ENCODE measurements at regions not wholly inside any gene's neighbourhood (a gene's known extent, or its start where the extent isn't known, plus 50 kb on each side); places are given as distances from the start of the nearest gene placed in this dataset.

DNA sequence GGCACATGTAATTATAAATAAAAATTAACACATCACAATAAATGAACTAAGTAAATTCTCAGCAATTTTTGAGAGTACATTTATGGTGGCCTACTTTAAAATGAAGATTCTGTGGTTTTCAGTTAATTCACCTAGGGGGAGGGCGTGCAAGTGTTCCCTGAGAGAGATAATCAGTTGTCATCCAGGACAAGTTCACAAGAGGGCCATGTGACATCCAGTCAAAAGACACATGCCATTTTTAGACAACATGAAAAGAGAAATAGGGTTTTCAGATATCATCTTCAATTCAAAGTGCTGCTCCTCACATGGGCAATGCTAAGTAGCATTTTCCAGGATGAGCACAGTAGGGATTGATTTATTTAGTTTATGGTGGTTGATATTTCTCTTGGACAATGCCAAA, 393.7 kb downstream of the STK39 start:
- DNase-seq, result no peak
- H3K27ac ChIP-seq (ENCODE audit: low read depth in 2 of 2, low read length in 1 of 2), result no peak overlapping the region

GRCh38 chr2:167851876-167852275, 395.5 kb downstream of the STK39 start:
- no peaks in the 10 kb centered on the region for H3K27me3 ChIP-seq (ENCODE audit: insufficient read depth)
- no peaks in the 10 kb centered on the region for H3K9me2 ChIP-seq
- H3K9ac ChIP-seq, result no peak overlapping the region
- no peaks in the 10 kb centered on the region for H3F3A ChIP-seq (replicated peaks; ENCODE audit: insufficient read depth)
- no peak overlapping the region for H3K4me3 ChIP-seq (ENCODE audit: low read depth in 2 of 2, low read length in 1 of 2)
- H3K9me3 ChIP-seq, result no peaks in the 10 kb centered on the region
- H2AFZ ChIP-seq (ENCODE audit: low read depth), result no peak overlapping the region
- WGBS (ENCODE audit: low lambda C conversion rate), result 11% methylated on average over 1 of the region's 1 CpG
- DNase-seq, result no peak
- H3K4me1 ChIP-seq (ENCODE audit: control insufficient read depth in 1 of 2, insufficient read depth in 2 of 2, low read depth in 1 of 2, low read length in 1 of 2), result no peaks in the 10 kb centered on the region
- no peak for TF ChIP-seq USF2 (IDR thresholded peaks at IDR 0.05; ENCODE audit: borderline replicate concordance, low read depth, low read length)
- TF ChIP-seq, protein P1, sequence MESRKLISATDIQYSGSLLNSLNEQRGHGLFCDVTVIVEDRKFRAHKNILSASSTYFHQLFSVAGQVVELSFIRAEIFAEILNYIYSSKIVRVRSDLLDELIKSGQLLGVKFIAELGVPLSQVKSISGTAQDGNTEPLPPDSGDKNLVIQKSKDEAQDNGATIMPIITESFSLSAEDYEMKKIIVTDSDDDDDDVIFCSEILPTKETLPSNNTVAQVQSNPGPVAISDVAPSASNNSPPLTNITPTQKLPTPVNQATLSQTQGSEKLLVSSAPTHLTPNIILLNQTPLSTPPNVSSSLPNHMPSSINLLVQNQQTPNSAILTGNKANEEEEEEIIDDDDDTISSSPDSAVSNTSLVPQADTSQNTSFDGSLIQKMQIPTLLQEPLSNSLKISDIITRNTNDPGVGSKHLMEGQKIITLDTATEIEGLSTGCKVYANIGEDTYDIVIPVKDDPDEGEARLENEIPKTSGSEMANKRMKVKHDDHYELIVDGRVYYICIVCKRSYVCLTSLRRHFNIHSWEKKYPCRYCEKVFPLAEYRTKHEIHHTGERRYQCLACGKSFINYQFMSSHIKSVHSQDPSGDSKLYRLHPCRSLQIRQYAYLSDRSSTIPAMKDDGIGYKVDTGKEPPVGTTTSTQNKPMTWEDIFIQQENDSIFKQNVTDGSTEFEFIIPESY (IDR thresholded peaks at IDR 0.05; ENCODE audit: borderline replicate concordance, low read depth), result no peak
- no peak for TF ChIP-seq TEAD4 (IDR thresholded peaks at IDR 0.05; ENCODE audit: borderline replicate concordance, insufficient read depth)
- TF ChIP-seq JUND (IDR thresholded peaks at IDR 0.05), result no peak
- no peak for TF ChIP-seq MEF2A (IDR thresholded peaks at IDR 0.05; ENCODE audit: borderline replicate concordance, low read depth)
- no peak for TF ChIP-seq FOXJ3 (CRISPR knock-in tag; IDR thresholded peaks at IDR 0.05)
- TF ChIP-seq EP300 (IDR thresholded peaks at IDR 0.05; ENCODE audit: borderline replicate concordance in 1 of 2, low read depth in 1 of 2, low read length in 1 of 2), result no peak
- no peak for TF ChIP-seq RAD21 (IDR thresholded peaks at IDR 0.05; ENCODE audit: low read length)
- TF ChIP-seq FOSL2 (IDR thresholded peaks at IDR 0.05; ENCODE audit: borderline replicate concordance, low read depth), result no peak
- no peak for TF ChIP-seq USF1 (IDR thresholded peaks at IDR 0.05; ENCODE audit: borderline replicate concordance, low read depth)
- TF ChIP-seq FOXM1 (IDR thresholded peaks at IDR 0.05; ENCODE audit: low read depth), result no peak
- no peak for TF ChIP-seq TAF1 (IDR thresholded peaks at IDR 0.05; ENCODE audit: borderline replicate concordance, low read depth, low read length)
- TF ChIP-seq GABPA (IDR thresholded peaks at IDR 0.05; ENCODE audit: low read depth), result no peak
- TF ChIP-seq, protein P2, sequence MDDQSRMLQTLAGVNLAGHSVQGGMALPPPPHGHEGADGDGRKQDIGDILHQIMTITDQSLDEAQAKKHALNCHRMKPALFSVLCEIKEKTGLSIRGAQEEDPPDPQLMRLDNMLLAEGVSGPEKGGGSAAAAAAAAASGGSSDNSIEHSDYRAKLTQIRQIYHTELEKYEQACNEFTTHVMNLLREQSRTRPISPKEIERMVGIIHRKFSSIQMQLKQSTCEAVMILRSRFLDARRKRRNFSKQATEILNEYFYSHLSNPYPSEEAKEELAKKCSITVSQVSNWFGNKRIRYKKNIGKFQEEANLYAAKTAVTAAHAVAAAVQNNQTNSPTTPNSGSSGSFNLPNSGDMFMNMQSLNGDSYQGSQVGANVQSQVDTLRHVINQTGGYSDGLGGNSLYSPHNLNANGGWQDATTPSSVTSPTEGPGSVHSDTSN (IDR thresholded peaks at IDR 0.05), result no peak
- no peak for TF ChIP-seq SMC3 (IDR thresholded peaks at IDR 0.05; ENCODE audit: low read depth, low read length)
- TF ChIP-seq NRF1 (IDR thresholded peaks at IDR 0.05; ENCODE audit: low read depth, low read length), result no peak
- TF ChIP-seq GATA2 (CRISPR knock-in tag; IDR thresholded peaks at IDR 0.05), result no peak
- no peak for TF ChIP-seq EZH2phosphoT487 (IDR thresholded peaks at IDR 0.05; ENCODE audit: borderline replicate concordance, low read depth)
- CTCF ChIA-PET, result interaction anchor here (1.2 to 1.7 kb wide), 2 partner anchors 12 to 267 kb away, joined by 3 to 4 read pairs; no protein-coding TSS in a partner anchor
- POLR2A ChIA-PET, result no interaction called here
- H3K27ac ChIP-seq (ENCODE audit: low read depth in 2 of 2, low read length in 1 of 2), result no peak overlapping the region
- H3K79me2 ChIP-seq (ENCODE audit: insufficient read depth), result no peaks in the 10 kb centered on the region
- H3K36me3 ChIP-seq (replicated peaks in 1 of 2; ENCODE audit: control insufficient read depth in 1 of 2, insufficient read depth in 2 of 2, low read length in 1 of 2), result no peaks in the 10 kb centered on the region
- no peak overlapping the region for H3K4me2 ChIP-seq
- no peaks in the 10 kb centered on the region for H4K20me1 ChIP-seq (ENCODE audit: insufficient read depth)

More for the DNA sequence above, 393.7 kb downstream of the STK39 start:
- no peak for TF ChIP-seq JUND (IDR thresholded peaks at IDR 0.05)
- no peak for TF ChIP-seq EP300 (IDR thresholded peaks at IDR 0.05; ENCODE audit: borderline replicate concordance in 1 of 2, low read depth in 1 of 2, low read length in 1 of 2)
- no peak overlapping the region for H2AFZ ChIP-seq (ENCODE audit: low read depth)
- H3K4me2 ChIP-seq, result no peak overlapping the region
- no peaks in the 10 kb centered on the region for H3K36me3 ChIP-seq (replicated peaks in 1 of 2; ENCODE audit: control insufficient read depth in 1 of 2, insufficient read depth in 2 of 2, low read length in 1 of 2)
- H3K79me2 ChIP-seq (ENCODE audit: insufficient read depth), result no peaks in the 10 kb centered on the region
- WGBS (ENCODE audit: low lambda C conversion rate), result 42% methylated on average over 1 of the region's 1 CpG
- H3F3A ChIP-seq (replicated peaks; ENCODE audit: insufficient read depth), result no peaks in the 10 kb centered on the region
- H3K9me3 ChIP-seq, result no peaks in the 10 kb centered on the region
- no peaks in the 10 kb centered on the region for H3K4me1 ChIP-seq (ENCODE audit: control insufficient read depth in 1 of 2, insufficient read depth in 2 of 2, low read depth in 1 of 2, low read length in 1 of 2)
- H3K9ac ChIP-seq, result no peak overlapping the region
- H4K20me1 ChIP-seq (ENCODE audit: insufficient read depth), result no peaks in the 10 kb centered on the region
- no peak overlapping the region for H3K4me3 ChIP-seq (ENCODE audit: low read depth in 2 of 2, low read length in 1 of 2)
- ChIA-PET CTCF (no interaction called here), POLR2A (no interaction called here)
- no peaks in the 10 kb centered on the region for H3K27me3 ChIP-seq (ENCODE audit: insufficient read depth)
- H3K9me2 ChIP-seq, result no peaks in the 10 kb centered on the region

Measured in SK-N-SH (cell line).